ENCODE measurements at regions not wholly inside any gene's neighbourhood (a gene's known extent, or its start where the extent isn't known, plus 50 kb on each side); places are given as distances from the start of the nearest gene placed in this dataset.

- TF ChIP-seq CREB3L1 (IDR thresholded peaks at IDR 0.05; ENCODE audit: borderline replicate concordance, low read depth) (no peak), CC2D1A (IDR thresholded peaks at IDR 0.05) (no peak), ZNF253 (CRISPR knock-in tag; conservative IDR thresholded peaks at IDR 0.05) (no peak), L3MBTL2 (IDR thresholded peaks at IDR 0.05) (no peak), ZNF232 (CRISPR knock-in tag; IDR thresholded peaks at IDR 0.05) (no peak), JUND (IDR thresholded peaks at IDR 0.05; ENCODE audit: borderline replicate concordance, low read depth, low read length) (no peak), JUND (tag; IDR thresholded peaks at IDR 0.05; ENCODE audit: borderline replicate concordance, low read depth, low read length) (no peak), NFATC3 (IDR thresholded peaks at IDR 0.05) (no peak)
Observed at GRCh38 chr3:117059067-117059955, 349.7 kb downstream of the TUSC7 start.

All from K562 (cell line).